ENCODE measurements at regions not wholly inside any gene's neighbourhood (a gene's known extent, or its start where the extent isn't known, plus 50 kb on each side); places are given as distances from the start of the nearest gene placed in this dataset.

- TF ChIP-seq CTCF (conservative IDR thresholded peaks at IDR 0.05; ENCODE audit: low read length) (no peak), EZH2phosphoT487 (IDR thresholded peaks at IDR 0.05; ENCODE audit: borderline replicate concordance) (no peak)
These were observed 154.6 kb upstream of the TAB2 start for GRCh38 chr6:149162924-149163323.
